Fibroblast of lung (primary cell): ENCODE measurements at regions not wholly inside any gene's neighbourhood (a gene's known extent, or its start where the extent isn't known, plus 50 kb on each side); places are given as distances from the start of the nearest gene placed in this dataset.

Source experiments
- DNase-seq, 2 donors: peaks; one replicate each; pipeline versions ENCODE4 v3.0.0 to v3.0.0-alpha.2; 2010; ENCODE audit warnings: low read depth in 2 of 2
- H2AFZ ChIP-seq: 2 replicates; pipeline ENCODE4 v1.5.1; 2012; ENCODE audit warnings: low read length, control low read depth, inconsistent platforms
- H3K27ac ChIP-seq: 2 replicates; pipeline ENCODE4 v1.5.1; 2011; ENCODE audit warnings: low read length, control low read depth; ENCODE audit not compliant: insufficient read depth
- H3K27me3 ChIP-seq: 2 replicates; pipeline ENCODE4 v1.5.1; 2011; ENCODE audit warnings: mild to moderate bottlenecking, low read length; ENCODE audit not compliant: control insufficient read depth, insufficient read depth
- H3K36me3 ChIP-seq: 2 replicates; pipeline ENCODE4 v1.5.1; 2011; ENCODE audit warnings: low read length; ENCODE audit not compliant: control insufficient read depth, insufficient read depth
- H3K4me1 ChIP-seq: 2 replicates; pipeline ENCODE4 v1.5.1; 2011; ENCODE audit warnings: low read length; ENCODE audit not compliant: control insufficient read depth, insufficient read depth; ENCODE audit errors: extremely low read depth
- H3K4me2 ChIP-seq: 2 replicates; pipeline ENCODE4 v1.5.1; 2011; ENCODE audit warnings: low read length, control low read depth; ENCODE audit not compliant: insufficient read depth; ENCODE audit errors: extremely low read depth
- H3K4me3 ChIP-seq, 4 experiments: fragments of 200-600 bp in 1 of 4; sonication (generic) in 1 of 4; replicated peaks in 1 of 4; 2 replicates each; pipeline ENCODE4 v1.5.1; 2011 to 2016; ENCODE audit warnings: low read length in 4 of 4, low read depth in 3 of 4, mild to moderate bottlenecking in 3 of 4, control low read depth in 2 of 4, inconsistent platforms in 1 of 4, mixed read lengths in 1 of 4; ENCODE audit not compliant: insufficient read depth in 1 of 4; ENCODE audit errors: control extremely low read depth in 1 of 4
- H3K79me2 ChIP-seq: 2 replicates; pipeline ENCODE4 v1.5.1; 2012; ENCODE audit warnings: mild to moderate bottlenecking, low read length, inconsistent platforms; ENCODE audit not compliant: control insufficient read depth, insufficient read depth
- H3K9ac ChIP-seq: 2 replicates; pipeline ENCODE4 v1.5.1; 2011; ENCODE audit warnings: mild to moderate bottlenecking, low read length, control low read depth; ENCODE audit not compliant: insufficient read depth
- H3K9me3 ChIP-seq: 2 replicates; pipeline ENCODE4 v1.5.1; 2012; ENCODE audit warnings: low read depth, low read length; ENCODE audit not compliant: control insufficient read depth, insufficient read depth
- H4K20me1 ChIP-seq: 2 replicates; pipeline ENCODE4 v1.5.1; 2011; ENCODE audit warnings: low read length; ENCODE audit not compliant: control insufficient read depth, insufficient read depth; ENCODE audit errors: extremely low read depth
- CTCF ChIP-seq, 2 donors: IDR thresholded peaks in 1 of 2; conservative IDR thresholded peaks in 1 of 2; 1 replicate in 1 of 2; 2 replicates in 1 of 2; pipeline ENCODE4 v1.5.1; 2011 to 2012; ENCODE audit warnings: low read length in 2 of 2, control low read depth in 1 of 2, inconsistent platforms in 1 of 2, low read depth in 1 of 2, mild to moderate bottlenecking in 1 of 2
- EZH2 ChIP-seq: IDR thresholded peaks from 2 replicates; pipeline ENCODE4 v1.5.1; 2012; ENCODE audit warnings: low read length, control low read depth, mild to moderate bottlenecking; ENCODE audit errors: missing control alignments

- Histone ChIP-seq H3K4me1 (no peaks in the 10 kb centered on the region), H3K4me2 (no peak overlapping the region)
- TF ChIP-seq EZH2 (no peak), CTCF (conservative IDR thresholded peaks at IDR 0.05 in 1 of 2, IDR thresholded peaks at IDR 0.05 in 1 of 2; ENCODE audit: low read depth in 1 of 2, low read length in 2 of 2) (no peak)
These were observed 181.9 kb upstream of the PCSK2 start for GRCh38 chr20:17044891-17045290.

GRCh38 chr20:17059465-17059864, 167.4 kb upstream of the PCSK2 start:
- H3K4me2 ChIP-seq = no peak overlapping the region
- H3K27me3 ChIP-seq = no peaks in the 10 kb centered on the region
- H3K79me2 ChIP-seq = no peaks in the 10 kb centered on the region
- H3K27ac ChIP-seq = no peak overlapping the region
- no peaks in the 10 kb centered on the region for H3K9me3 ChIP-seq
- H3K36me3 ChIP-seq = no peaks in the 10 kb centered on the region
- TF ChIP-seq CTCF (conservative IDR thresholded peaks at IDR 0.05 in 1 of 2, IDR thresholded peaks at IDR 0.05 in 1 of 2; ENCODE audit: low read depth in 1 of 2, low read length in 2 of 2) (no peak), EZH2 (no peak)
- no peak overlapping the region for H3K4me3 ChIP-seq
- H2AFZ ChIP-seq = no peak overlapping the region
- H3K4me1 ChIP-seq = no peaks in the 10 kb centered on the region
- peak in 1 of 2 donors; percentile 53 for DNase-seq
- no peaks in the 10 kb centered on the region for H4K20me1 ChIP-seq
- no peak overlapping the region for H3K9ac ChIP-seq

More at GRCh38 chr20:17044891-17045290, 181.9 kb upstream of the PCSK2 start:
- H3K36me3 ChIP-seq = no peaks in the 10 kb centered on the region
- no peak overlapping the region for H3K9ac ChIP-seq
- no peaks in the 10 kb centered on the region for H3K79me2 ChIP-seq
- no peaks in the 10 kb centered on the region for H3K9me3 ChIP-seq
- no peak overlapping the region for H3K27ac ChIP-seq
- H2AFZ ChIP-seq = no peak overlapping the region
- no peaks in the 10 kb centered on the region for H3K27me3 ChIP-seq
- H3K4me3 ChIP-seq = no peak overlapping the region
- DNase-seq = no peak
- no peaks in the 10 kb centered on the region for H4K20me1 ChIP-seq

- no peaks in the 10 kb centered on the region for H4K20me1 ChIP-seq
These were observed 165.1 kb upstream of the PCSK2 start for GRCh38 chr20:17061715-17062114.

More at GRCh38 chr20:17061715-17062114, 165.1 kb upstream of the PCSK2 start:
- Histone ChIP-seq H3K36me3 (no peaks in the 10 kb centered on the region), H3K9ac (no peak overlapping the region), H2AFZ (no peak overlapping the region), H3K9me3 (no peaks in the 10 kb centered on the region), H3K4me3 (no peak overlapping the region), H3K4me2 (no peak overlapping the region), H3K79me2 (no peaks in the 10 kb centered on the region), H3K27me3 (no peaks in the 10 kb centered on the region), H3K4me1 (no peaks in the 10 kb centered on the region), H3K27ac (no peak overlapping the region)
- TF ChIP-seq CTCF (conservative IDR thresholded peaks at IDR 0.05 in 1 of 2, IDR thresholded peaks at IDR 0.05 in 1 of 2; ENCODE audit: low read depth in 1 of 2, low read length in 2 of 2) (no peak), EZH2 (no peak)
- no peak for DNase-seq
